ENCODE measurements at regions not wholly inside any gene's neighbourhood (a gene's known extent, or its start where the extent isn't known, plus 50 kb on each side); places are given as distances from the start of the nearest gene placed in this dataset.
"Not testable (repeated sequence)": the region's sequence is repeated elsewhere in the genome, so short reads cannot be mapped to it uniquely, and the experiment has no call there.

- not testable (repeated sequence) for TF ChIP-seq CTCF (IDR thresholded peaks at IDR 0.05; ENCODE audit: low read depth, low read length); EZH2phosphoT487 (IDR thresholded peaks at IDR 0.05; ENCODE audit: low read depth)
Observed at GRCh38 chr2:89544110-89544509, 852.6 kb downstream of the RPIA start.
